HuH-7 (cell line): ENCODE measurements at regions not wholly inside any gene's neighbourhood (a gene's known extent, or its start where the extent isn't known, plus 50 kb on each side); places are given as distances from the start of the nearest gene placed in this dataset.
"Not testable (repeated sequence)": the region's sequence is repeated elsewhere in the genome, so short reads cannot be mapped to it uniquely, and the experiment has no call there.

Experiments used
- DNase-seq: peaks from one replicate; pipeline ENCODE4 v3.0.0; 2011; ENCODE audit warnings: low spot score

GRCh38 chrX:71822314-71822713 is 59.2 kb downstream of the CXorf49B start:
- DNase-seq: not testable (repeated sequence)

DNA sequence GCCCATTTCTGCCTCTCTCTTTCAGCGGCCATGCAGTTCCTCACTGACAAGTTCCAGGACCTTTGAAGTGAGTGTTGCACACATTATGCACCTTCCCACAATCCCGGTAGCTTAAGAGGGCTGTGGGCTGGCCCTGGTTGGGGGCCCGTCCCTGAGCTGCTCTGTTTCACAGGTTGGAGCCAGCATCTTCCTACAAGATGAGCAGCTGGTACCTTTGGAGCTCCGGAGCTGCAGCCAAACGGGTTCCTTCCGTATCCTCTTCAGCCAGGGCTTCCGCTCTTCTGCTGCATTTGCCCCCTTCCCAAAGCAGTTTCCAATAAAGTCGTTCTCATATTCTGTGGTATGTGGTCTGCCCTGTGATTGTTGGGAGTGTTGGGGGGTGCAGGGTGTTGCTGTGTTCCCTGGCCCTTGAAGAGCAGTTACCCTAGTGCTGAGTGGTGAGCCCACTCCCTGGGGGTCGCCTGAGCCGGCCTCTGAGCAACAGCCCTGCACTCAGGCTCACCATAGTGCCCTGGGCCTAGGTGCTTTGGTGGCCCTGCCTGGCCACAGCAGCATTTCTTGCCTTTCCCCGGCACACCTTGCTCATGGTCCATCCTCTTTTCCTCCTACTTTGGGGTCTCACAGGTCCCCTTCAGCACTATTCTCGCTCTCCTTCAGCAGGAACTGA is 60.4 kb downstream of the CXorf49B start:
- no peak for DNase-seq

GRCh38 chrX:71828086-71828485 is 64.9 kb downstream of the CXorf49B start:
- no peak for DNase-seq

- DNase-seq: not testable (repeated sequence)
These were observed 72.6 kb upstream of the NHSL2 start for GRCh38 chrX:71838092-71838491.

GRCh38 chrX:71846429-71846828 is 64.2 kb upstream of the NHSL2 start:
- DNase-seq: no peak

DNA sequence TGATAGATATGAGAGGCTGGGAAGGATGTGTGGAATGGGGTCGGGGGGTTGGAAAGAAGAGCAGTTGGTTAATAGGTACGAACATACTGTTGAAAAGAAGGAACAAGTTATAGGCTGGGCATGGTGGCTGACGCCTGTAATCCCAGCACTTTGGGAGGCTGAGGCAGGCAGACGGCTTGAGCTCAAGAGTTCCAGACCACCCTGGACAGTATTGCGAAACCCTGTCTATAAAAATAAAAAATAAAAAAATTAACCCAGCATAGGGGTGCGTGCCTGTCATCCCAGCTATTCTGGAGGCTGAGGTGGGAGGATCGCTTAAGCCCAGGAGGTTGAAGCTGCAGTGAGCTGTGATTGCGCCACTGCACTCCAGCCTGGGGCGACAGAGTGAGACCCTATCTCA is 58.5 kb upstream of the NHSL2 start:
- no peak for DNase-seq

DNA sequence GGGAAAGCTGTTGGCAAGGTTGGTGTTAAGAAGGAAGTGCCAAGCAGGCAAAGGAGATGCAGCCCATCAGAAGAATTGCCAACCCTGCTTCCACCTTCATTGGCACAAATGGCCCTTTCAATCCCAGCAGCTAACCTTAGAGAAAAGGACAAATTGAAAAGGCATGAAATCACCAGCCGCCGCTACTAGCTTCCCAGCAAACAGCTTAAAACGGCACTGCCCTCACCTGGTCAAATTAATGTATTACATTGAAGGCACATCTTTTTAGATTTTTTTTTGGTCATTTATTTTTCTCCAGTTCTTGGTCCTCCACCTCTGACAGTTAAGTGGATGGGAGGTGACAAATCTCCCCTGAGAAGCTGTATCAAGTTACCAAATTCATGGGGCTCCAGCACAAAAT is 51.0 kb upstream of the NHSL2 start:
- peak; percentile 16 for DNase-seq
